ENCODE measurements at regions not wholly inside any gene's neighbourhood (a gene's known extent, or its start where the extent isn't known, plus 50 kb on each side); places are given as distances from the start of the nearest gene placed in this dataset.

GRCh38 chr1:58904299-58905125 is 120.7 kb upstream of the JUN start:
- TF ChIP-seq CTCF (IDR thresholded peaks at IDR 0.05) (no peak), POLR2A (IDR thresholded peaks at IDR 0.05) (no peak)
